Hepatocyte (in vitro differentiated cells): ENCODE measurements at regions not wholly inside any gene's neighbourhood (a gene's known extent, or its start where the extent isn't known, plus 50 kb on each side); places are given as distances from the start of the nearest gene placed in this dataset.

Experiments used
- DNase-seq: peaks from one replicate; pipeline ENCODE4 v3.0.0-alpha.2; 2016; ENCODE audit warnings: low spot score
- H2AFZ ChIP-seq: fragments of 200-600 bp; sonication (generic); 2 replicates; pipeline ENCODE4 v1.6.0; 2016; ENCODE audit warnings: antibody characterized with exemption, mild to moderate bottlenecking
- H3K27ac ChIP-seq: fragments of 200-600 bp; sonication (generic); 2 replicates; pipeline ENCODE4 v1.5.1; 2016; ENCODE audit warnings: mild to moderate bottlenecking
- H3K27me3 ChIP-seq: fragments of 200-600 bp; sonication (generic); 2 replicates; pipeline ENCODE4 v1.6.1; 2016
- H3K36me3 ChIP-seq: fragments of 200-600 bp; sonication (generic); replicated peaks from 2 replicates; pipeline ENCODE4 v1.5.1; 2016; ENCODE audit warnings: low read depth; ENCODE audit not compliant: insufficient read depth
- H3K4me1 ChIP-seq: fragments of 200-600 bp; sonication (generic); 2 replicates; pipeline ENCODE4 v1.5.1; 2016; ENCODE audit warnings: mild to moderate bottlenecking, moderate library complexity; ENCODE audit not compliant: insufficient read depth
- H3K4me2 ChIP-seq: fragments of 200-600 bp; sonication (generic); 2 replicates; pipeline ENCODE4 v1.6.0; 2016
- H3K4me3 ChIP-seq: fragments of 200-600 bp; sonication (generic); 2 replicates; pipeline ENCODE4 v1.5.1; 2016; ENCODE audit warnings: mild to moderate bottlenecking
- H3K79me2 ChIP-seq: fragments of 200-600 bp; sonication (generic); 2 replicates; pipeline ENCODE4 v1.6.0; 2017; ENCODE audit warnings: mild to moderate bottlenecking
- H3K9me2 ChIP-seq: fragments of 200-600 bp; sonication (generic); replicated peaks from 2 replicates; pipeline ENCODE4 v1.6.0; 2017; ENCODE audit warnings: mild to moderate bottlenecking; ENCODE audit not compliant: insufficient read depth
- H3K9me3 ChIP-seq: fragments of 200-600 bp; sonication (generic); 2 replicates; pipeline ENCODE4 v1.5.1; 2016; ENCODE audit warnings: low read depth, mild to moderate bottlenecking
- H4K20me1 ChIP-seq: fragments of 200-600 bp; sonication (generic); 2 replicates; pipeline ENCODE4 v1.6.0; 2016; ENCODE audit warnings: mild to moderate bottlenecking; ENCODE audit not compliant: insufficient read depth, poor library complexity, severe bottlenecking
- EZH2 ChIP-seq: fragments of 200-600 bp; sonication (generic); IDR thresholded peaks from 2 replicates; pipeline ENCODE4 v1.6.1; 2016; ENCODE audit warnings: antibody characterized with exemption, mild to moderate bottlenecking, borderline replicate concordance
- EZH2phosphoT487 ChIP-seq: fragments of 200-600 bp; sonication (generic); IDR thresholded peaks from one replicate; pipeline ENCODE4 v1.6.1; 2018; ENCODE audit warnings: antibody characterized with exemption, mild to moderate bottlenecking, low read depth, moderate library complexity; ENCODE audit not compliant: unreplicated experiment, severe bottlenecking
- WGBS: methylation state at CpG from one replicate; pipeline ENCODE4 v1.1.6; 2016; ENCODE audit warnings: low lambda C conversion rate; ENCODE audit errors: missing lambda C conversion rate; 5-methylcytosine and 5-hydroxymethylcytosine counted together
- TF ChIP-seq, protein P1 (sequence below): fragments of 200-600 bp; sonication (generic); IDR thresholded peaks from 2 replicates; pipeline ENCODE4 v1.5.1; 2016; ENCODE audit warnings: antibody characterized with exemption, mild to moderate bottlenecking; ENCODE audit not compliant: poor library complexity

DNA sequence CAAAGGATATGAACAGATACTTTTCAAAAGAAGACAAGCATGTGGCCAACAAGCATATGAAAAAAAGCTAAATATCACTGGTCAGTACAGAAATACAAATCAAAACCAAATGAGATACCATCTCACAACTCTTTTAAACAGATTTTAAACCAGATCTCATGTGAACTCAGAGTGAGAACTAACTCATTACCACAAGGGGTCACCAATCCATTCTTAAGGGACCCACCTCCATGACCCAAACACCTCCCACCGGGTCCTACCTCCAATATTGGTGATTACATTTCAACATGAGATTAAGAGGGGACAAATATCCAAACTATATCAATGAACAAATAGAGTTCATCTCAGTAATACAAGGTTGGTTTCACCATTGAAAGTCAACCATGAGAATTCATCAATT is 319.8 kb upstream of the GULP1 start:
- Histone ChIP-seq H3K27me3 (no peaks in the 10 kb centered on the region), H3K4me1 (no peaks in the 10 kb centered on the region), H2AFZ (no peak overlapping the region), H3K9me3 (no peaks in the 10 kb centered on the region), H3K79me2 (no peaks in the 10 kb centered on the region), H3K36me3 (no peaks in the 10 kb centered on the region), H3K4me2 (no peak overlapping the region), H3K9me2 (no peaks in the 10 kb centered on the region), H3K27ac (no peak overlapping the region), H3K4me3 (no peak overlapping the region), H4K20me1 (no peaks in the 10 kb centered on the region)
- 52% methylated on average over 1 of the region's 1 CpG for WGBS
- DNase-seq: no peak
- TF ChIP-seq EZH2 (no peak), EZH2phosphoT487 (no peak)
- TF ChIP-seq, protein P1, sequence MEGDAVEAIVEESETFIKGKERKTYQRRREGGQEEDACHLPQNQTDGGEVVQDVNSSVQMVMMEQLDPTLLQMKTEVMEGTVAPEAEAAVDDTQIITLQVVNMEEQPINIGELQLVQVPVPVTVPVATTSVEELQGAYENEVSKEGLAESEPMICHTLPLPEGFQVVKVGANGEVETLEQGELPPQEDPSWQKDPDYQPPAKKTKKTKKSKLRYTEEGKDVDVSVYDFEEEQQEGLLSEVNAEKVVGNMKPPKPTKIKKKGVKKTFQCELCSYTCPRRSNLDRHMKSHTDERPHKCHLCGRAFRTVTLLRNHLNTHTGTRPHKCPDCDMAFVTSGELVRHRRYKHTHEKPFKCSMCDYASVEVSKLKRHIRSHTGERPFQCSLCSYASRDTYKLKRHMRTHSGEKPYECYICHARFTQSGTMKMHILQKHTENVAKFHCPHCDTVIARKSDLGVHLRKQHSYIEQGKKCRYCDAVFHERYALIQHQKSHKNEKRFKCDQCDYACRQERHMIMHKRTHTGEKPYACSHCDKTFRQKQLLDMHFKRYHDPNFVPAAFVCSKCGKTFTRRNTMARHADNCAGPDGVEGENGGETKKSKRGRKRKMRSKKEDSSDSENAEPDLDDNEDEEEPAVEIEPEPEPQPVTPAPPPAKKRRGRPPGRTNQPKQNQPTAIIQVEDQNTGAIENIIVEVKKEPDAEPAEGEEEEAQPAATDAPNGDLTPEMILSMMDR: no peak

DNA sequence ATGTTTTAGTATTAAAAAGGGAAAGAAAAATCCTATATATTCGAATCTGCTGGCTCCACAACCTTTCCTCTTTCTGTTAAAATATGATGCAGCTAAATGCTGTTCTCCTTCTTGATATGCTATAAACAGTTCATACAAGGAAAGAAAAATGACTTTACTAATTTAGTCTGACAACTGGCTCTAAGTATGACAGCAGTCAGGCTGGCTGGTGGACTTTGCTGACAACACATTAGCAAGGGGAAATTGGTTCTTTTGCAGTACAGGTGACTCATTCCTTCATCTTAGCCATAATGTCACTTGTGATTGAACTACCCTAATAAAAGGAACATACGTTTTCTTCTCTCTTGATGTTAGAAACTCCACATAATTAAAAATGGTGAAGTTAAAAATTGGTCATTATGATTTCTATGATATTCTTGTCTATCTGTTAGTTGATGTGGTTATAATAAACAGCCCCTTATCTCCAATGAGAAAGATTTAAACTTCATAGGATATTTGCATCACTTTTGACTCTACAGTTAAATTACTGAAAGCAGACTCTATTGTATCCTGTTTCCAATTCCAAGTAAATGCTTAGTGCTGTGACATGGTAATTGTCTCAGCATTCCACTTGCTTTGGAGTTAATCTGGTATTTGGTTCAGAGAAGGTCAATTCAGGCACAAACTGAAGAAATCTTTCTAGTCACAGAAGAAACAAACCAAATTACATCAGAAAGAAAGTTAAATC is 315.3 kb upstream of the GULP1 start:
- no peaks in the 10 kb centered on the region for H3K9me3 ChIP-seq
- no peak overlapping the region for H3K4me3 ChIP-seq
- H2AFZ ChIP-seq: no peak overlapping the region
- no peak for DNase-seq
- no peak overlapping the region for H3K4me2 ChIP-seq
- TF ChIP-seq EZH2 (no peak), EZH2phosphoT487 (no peak)
- TF ChIP-seq, protein P1: no peak
- no peaks in the 10 kb centered on the region for H3K4me1 ChIP-seq
- no peaks in the 10 kb centered on the region for H4K20me1 ChIP-seq
- 88% methylated on average over 2 of the region's 2 CpGs for WGBS
- no peaks in the 10 kb centered on the region for H3K36me3 ChIP-seq
- H3K27me3 ChIP-seq: no peaks in the 10 kb centered on the region
- H3K9me2 ChIP-seq: no peaks in the 10 kb centered on the region
- no peak overlapping the region for H3K27ac ChIP-seq
- H3K79me2 ChIP-seq: no peaks in the 10 kb centered on the region

DNA sequence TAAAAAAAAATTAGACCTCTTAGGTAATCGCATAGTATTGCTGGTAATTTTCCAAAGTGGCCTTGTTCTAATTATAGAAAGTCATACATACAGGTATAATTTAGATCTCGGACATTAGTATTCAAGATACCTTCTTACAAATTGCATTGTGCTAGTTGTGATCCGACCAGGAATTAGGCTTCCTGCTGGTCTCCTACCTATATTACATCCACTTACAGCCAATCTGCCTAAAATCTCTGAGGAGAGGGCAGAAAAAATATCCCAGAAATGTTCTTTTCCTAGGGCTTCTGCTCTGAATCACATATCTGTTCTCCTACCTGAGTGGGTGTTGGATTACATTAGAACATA is 314.7 kb upstream of the GULP1 start:
- H4K20me1 ChIP-seq: no peaks in the 10 kb centered on the region
- H3K27me3 ChIP-seq: no peaks in the 10 kb centered on the region
- H3K36me3 ChIP-seq: no peaks in the 10 kb centered on the region
- H3K4me3 ChIP-seq: no peak overlapping the region
- H3K4me2 ChIP-seq: no peak overlapping the region
- no peaks in the 10 kb centered on the region for H3K9me2 ChIP-seq
- no peaks in the 10 kb centered on the region for H3K79me2 ChIP-seq
- H2AFZ ChIP-seq: no peak overlapping the region
- H3K9me3 ChIP-seq: no peaks in the 10 kb centered on the region
- DNase-seq: no peak
- H3K4me1 ChIP-seq: no peaks in the 10 kb centered on the region
- WGBS: 78% methylated on average over 3 of the region's 3 CpGs
- TF ChIP-seq EZH2phosphoT487 (no peak), EZH2 (no peak)
- TF ChIP-seq, protein P1: no peak
- H3K27ac ChIP-seq: no peak overlapping the region
